HG03460 (cell line): ENCODE measurements at regions not wholly inside any gene's neighbourhood (a gene's known extent, or its start where the extent isn't known, plus 50 kb on each side); places are given as distances from the start of the nearest gene placed in this dataset.
A peak's percentile ranks its signal among the peaks of the same experiment; 100 is the strongest.

Experiments
- ATAC-seq: cut with Tn5 transposase; IDR thresholded peaks from one replicate; pipeline ENCODE4 v1.9.1; 2021; ENCODE audit not compliant: unreplicated experiment

DNA sequence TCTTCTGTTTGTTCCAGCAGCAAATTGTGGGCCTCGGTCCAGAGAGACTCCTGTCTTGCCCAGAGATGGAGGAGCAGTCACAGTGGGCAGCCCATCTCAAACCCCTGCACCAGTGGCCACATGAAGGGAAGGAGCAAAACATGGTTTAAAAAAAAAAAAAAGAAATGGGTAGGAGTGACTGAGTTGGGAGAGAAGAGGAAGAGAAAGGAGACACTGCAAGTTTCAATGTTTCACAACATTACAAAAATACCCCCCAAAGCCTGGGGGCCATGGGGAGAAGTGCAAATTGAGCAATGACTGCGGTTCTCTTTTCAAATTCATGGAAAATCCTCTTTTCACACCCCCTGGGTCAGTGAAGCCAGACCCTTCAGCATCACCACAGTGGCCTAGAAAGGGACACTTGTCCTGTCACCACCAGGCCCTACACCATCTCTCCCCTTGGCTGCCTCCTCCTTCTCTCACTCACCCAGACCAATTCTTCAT, 117.1 kb downstream of the ZFP36L2 start:
- no peak for ATAC-seq

DNA sequence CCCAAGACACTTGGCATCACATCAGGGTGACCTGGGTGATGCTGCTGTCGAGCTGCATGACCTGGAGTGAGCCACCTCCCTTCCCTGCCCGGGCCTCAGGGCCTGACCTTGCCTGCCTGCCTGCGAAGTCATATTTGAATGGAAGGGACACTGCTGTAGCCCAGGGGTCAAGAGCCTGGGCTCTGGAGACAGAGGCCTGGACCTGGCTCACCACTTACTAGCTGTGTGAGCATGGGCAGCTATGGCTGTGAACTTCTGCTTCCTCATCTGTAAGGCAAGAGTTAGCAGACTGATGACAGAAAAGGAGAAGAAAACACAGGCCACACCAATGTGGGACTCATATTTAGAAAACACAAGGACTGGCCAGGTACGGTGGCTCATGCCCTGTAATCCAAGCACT, 118.7 kb downstream of the ZFP36L2 start:
- no peak for ATAC-seq

DNA sequence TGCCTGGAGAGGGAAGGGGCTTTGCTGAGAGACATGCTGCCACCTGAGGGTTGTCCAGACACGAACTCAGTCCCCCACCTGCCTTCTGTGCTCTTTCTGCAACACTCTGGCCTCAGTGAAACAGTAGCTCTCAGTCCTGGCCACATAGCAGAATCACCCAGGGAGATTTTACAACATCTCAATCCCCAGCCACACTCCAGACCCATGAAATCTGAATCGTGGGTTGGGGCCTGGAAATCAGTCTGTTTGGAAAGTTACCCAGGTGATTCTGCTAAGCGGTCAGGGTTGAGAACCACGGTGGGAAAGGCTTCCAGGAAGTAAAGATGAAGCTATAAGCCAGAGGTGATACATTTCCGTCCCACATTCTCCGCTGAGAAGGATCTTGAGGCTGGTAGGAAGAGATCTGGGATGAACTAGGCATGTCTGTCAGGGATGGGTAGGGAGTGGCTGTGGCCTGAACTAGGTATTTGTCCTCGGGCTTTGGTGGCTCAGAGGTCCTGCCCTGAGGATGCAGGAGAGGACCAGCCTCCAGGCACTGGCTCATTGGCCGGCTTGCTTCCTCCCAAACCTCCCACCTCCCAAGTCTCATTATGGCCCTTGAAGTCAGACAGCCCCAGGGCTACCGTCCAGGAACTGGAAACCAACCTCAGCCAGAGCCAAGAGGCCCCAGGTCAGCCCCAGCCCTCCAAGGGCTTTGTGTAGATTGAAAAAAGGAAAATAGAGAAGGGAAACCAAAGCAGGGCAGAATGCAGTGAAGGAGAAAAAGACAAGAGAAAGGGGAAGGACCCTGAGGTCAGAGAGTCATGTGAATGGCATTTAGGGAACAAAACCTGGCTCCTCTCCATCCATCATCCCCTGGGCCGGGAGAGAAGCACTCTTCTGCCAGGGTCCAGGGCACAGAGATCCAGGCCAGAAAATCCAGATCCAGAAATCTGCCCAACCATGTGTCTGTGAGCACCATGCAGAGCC, 119.6 kb downstream of the ZFP36L2 start:
- no peak for ATAC-seq

DNA sequence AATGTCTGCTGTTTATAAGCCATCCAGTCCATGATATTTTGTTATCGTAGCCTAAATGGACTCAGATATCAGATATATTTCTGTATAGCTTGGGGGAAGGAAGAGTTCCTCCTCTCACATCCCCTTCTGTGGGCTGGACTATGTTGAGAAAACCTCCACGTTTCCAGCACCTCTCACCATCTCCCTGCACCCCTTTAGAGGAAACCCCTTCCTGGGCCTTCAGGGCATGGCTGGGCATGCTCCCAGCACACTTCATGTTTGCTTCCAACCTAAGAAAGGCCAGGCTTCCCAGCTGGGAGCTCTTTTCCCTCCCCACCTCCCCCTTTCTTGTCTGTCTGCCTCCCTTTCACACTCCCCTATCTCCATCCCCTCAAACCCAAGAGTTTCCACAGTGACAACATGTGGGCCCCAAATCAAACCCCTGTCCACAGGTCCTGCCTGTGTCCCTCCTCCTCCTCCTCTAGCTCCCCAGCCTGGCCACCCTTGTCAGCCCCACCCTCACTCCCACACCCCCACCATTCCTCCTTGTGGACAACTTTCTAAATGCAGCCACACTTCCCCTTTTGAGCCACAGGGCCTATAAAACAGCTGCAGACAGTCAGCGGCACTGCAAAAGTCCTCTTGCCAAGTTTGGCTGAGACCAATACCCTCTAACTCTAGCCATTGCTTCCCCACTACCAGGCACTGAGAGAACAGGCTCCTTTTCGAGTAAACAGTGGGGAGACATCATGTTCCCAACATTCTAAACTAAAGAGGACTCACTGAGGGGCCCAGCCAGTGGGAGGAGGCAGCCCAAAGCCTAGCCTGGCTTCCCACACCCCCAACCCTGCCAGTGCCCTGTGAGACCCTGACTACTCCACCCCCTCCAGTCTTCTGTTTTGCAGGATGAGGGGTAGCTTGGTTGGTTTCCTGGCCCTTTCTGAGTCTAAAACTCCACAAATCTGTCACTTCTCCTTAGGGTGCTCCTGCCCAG, 120.5 kb downstream of the ZFP36L2 start:
- ATAC-seq, result peak; percentile 60

DNA sequence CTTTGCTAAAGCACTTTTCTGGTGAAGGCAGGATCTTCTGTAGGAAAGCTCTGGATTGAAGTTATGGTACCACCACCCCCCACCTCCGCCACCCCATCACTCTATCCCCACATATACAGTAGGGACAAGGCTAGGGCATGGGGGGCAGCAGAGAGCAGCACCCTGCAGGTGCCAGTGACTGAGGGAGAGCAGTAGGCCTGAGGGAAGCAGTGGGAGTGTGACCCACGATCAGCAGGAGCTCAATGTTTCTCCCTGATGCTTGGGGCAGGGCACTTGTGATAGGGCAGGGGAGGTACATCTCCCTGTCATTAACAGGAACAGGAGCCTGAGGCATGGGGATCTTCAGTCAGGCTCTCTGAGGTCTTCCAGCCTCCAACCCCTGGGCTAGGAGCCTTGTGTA, 121.6 kb downstream of the ZFP36L2 start:
- no peak for ATAC-seq

DNA sequence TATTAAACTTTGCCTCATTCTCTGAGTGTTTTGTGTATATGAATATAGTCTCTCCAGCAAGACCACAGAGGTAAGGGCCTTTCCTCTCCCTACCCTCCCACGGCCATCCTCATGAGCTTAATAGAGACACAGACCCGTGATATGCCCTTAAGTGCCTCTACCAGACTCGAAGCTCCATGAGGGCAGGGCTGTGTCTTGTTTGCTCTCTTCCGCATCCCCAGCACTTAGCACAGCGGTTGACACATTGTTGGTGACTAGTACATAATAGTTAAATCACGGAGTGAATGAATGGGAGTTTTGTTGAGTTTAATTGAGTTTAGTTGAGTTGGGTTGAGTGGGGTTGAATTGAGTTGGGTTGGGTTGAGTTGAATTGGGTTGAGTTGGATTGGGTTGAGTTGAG, 122.3 kb downstream of the ZFP36L2 start:
- ATAC-seq, result no peak

DNA sequence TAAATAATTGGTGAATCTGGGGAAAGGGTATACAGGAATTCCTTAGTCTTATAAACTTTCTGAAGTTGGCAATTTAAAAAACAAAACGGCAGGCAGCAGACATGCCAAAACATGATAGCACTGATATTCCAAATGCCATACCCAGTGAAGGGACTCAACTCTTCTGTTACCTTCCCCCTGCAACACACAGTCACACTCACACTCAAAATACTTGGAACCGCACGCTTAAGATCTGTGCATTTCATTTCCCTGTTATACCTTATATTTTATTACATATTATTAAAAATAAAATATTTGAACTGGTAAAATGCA, 123.4 kb downstream of the ZFP36L2 start:
- ATAC-seq, result no peak

DNA sequence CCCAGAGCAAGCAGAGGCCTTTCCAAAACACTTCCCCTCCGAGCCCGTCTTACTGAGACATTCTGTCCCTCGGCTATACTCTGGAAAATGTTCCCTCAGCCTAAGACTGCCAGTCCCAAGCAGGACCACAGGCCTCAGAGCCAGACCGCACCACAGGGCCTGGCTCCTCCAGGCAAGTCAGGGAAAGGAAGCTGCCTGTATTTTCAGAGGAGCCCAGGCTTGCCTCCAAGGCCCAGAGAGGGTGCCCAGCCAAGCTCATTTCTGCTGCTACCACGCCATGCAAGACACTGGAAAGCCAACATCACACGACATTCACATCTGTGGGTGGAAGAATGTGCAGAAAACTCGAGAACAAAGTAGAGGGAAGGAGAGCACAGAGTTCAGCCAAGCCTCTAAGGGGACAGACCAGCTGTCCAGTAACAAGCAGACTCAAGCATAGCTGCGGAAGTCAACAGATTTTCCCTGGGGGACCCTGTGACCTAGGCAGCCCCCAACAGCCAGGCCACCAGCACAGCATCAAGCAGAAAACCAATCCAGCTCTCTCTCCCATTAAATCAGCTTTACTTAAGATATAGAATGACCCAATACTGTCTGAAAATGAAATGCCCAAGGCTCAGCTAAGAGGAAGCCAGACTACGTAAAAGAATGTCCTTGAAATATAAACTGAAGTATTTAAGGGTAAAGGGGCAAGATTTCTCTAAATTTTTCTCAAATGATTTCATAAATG, 123.9 kb downstream of the ZFP36L2 start:
- no peak for ATAC-seq

DNA sequence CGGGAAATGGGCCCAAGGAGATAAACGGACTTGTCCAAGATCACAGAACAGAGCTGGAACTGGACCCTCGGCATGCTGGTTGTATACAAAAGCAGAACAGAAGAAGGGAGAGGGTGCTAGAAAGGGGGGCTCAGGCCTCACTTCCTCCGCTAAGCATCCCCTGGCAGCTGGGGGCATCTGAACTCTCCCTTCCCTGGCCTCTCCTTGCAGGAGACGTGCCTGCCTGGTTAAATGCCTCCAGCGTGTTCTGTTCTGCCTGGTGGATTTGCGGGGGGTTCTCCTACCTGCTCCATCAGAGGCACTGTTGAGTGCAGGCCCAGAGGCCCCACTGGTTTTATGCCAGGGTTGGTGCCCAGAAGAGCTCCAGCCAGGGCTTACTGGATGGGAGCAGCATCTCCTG, 124.7 kb downstream of the ZFP36L2 start:
- no peak for ATAC-seq

DNA sequence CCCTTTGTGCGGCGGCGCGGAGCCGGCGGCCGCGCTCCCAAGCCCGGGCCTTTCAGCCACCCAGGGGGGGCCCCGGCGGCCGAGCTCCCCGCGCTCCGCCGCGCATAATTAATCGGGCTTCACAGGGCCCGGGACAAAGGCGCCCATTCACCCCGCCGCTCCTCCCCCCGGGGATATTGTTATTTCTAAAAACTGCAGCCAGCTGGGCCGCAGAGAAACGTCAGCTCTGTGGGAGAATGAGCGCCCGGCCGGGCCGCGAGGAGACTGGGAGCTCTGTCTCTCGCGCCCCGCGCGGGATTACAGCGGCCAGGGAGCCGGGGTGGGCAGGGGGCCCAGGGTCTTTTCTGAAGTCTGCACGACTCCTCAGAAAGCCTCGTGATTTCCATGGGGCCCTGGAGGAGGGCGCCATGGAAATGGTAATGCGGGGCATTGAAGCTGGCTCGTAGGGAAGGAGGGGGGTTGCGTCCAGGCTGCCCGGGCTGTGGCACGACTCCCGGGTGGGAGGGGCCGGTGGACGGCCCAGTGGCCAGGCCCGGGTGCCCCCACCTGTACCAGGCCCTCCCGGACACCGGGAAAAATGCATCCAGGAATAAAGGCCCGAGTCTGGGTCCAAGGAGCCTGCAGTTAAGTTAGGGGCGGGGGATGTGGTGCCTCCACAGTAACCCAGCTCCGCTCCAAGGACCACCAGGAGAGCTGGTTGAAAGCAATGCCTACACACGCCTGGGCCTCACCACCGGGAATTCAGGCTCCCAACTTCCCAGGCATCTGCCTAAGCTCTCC, 125.3 kb downstream of the ZFP36L2 start:
- ATAC-seq, result no peak

DNA sequence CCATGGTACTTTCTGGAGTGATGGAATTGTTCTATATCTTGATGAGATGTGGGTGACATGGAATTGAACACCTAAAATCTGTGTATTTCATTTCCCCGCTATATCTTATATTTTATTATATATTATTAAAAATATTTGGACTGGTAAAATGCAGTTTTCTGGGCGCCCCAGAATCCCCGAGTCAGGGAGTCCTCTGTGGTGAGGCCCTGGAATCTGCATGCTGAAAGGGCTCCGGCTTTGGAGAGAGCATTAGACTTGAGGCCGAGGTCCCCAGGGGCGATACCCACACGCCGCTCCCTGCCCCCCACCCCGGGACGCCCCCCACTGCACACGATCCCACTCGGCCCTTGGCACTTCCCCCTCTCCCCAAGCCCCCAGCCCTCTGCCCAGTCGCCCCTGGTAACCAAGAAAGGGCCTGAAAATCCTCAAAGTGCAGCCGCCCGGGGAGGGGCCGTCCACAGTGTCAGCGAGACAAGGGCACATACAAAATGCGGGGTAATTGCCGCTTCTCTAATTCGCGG, 126.0 kb downstream of the ZFP36L2 start:
- no peak for ATAC-seq

DNA sequence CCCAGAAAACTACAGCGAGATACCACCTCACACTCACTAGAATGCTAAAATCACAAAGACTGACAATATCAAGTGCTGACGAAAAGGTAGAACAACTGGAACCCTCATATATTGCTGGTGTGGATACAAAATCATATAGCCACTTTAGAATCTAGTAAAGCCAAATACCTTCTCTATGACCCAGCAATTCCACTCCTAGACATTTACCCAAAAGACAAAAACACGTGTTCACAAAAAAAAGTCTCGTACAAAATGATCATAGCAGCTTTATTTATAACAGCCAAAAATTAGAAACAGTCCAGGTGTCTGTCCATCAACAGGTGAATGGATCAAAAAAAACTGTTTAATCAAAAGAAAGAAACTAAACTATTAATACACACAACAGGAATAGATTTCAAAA, 126.6 kb downstream of the ZFP36L2 start:
- no peak for ATAC-seq

DNA sequence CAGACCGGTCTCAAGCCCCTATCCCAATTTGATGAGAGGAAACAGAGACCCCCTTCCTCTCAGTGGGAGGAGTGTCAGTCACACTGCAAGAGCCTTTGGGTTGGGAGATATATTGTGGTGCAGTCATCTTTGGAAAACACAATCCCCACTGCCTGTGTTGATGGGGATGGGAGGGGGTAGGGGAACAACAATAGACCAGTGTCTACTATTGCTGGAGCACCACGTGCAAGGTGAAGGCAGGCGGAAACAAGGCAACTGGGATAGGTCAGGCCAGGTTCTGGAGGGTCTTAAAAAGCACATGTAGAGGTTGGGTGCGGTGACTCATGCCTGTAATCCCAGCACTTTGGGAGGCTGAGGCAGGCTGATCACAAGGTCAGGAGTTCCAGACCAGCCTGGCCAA, 127.9 kb downstream of the ZFP36L2 start:
- no peak for ATAC-seq

DNA sequence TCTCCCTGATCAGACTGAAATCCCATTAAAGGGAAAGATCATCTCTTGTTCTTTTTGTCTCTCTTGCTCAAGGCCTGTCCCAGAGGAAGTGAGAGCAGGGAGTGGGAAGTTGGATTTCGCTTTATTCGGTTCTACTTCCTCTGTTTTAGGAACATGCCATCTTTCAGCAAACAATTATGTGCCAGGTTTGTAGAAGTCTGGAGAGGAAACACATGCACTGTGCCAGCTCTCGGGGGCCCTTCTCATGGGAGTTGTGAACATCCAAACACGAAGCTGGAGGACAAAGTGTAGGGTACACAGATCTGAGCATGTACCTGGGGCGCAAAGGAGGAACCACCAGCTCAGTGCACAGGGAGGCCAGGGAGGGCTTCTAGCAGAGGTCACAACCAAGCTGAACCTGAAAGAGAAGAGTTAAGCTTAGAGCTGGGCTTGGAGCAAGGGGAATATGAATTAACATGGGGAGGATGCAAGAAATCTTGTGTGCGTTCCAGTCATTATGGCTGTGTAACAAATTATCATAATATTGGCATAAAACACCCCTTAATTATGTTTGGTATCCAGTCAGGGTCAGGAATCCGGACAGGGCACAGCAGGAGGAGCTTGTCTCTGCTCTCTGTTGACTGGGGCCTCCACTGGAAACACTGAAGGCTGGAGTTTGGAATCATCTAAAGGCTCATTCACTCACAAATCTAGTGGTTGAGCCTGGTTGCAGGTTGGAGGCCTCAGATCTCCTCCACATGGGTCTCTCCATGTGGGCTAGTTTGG, 128.6 kb downstream of the ZFP36L2 start:
- no peak for ATAC-seq

DNA sequence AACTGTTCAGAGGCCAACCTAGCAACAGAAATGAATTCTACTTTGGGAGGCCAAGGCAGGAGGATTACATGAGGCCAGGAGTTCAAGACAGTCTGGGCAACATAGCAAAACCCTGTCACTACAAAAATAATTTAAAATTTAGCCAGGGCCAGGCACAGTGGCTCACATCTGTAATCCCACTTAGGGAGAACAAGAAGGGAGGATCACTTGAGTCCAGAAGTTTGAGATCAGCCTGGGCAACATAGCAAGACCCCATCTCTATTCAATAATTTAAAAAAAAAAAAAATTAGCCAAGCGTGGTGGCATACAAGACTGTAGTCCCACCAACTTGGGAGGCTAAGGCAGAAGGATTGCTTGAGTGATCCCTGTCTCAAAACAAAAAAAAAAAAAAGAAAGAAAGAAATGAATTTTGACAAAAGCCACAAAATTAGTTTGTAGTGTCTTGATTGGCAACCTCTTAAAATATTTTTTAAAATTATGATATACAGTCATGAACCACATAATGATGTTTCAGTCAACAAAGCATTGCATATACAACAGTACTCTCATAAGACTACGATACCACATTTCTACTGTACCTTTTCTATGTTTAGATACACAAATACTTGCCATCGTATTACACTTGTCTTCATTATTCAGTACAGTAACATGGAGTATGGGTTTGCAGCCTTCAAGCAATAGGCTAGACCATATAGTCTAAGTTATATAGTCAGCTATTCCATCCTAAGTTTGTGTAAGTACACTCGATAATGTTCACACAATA, 130.7 kb downstream of the ZFP36L2 start:
- ATAC-seq, result no peak

DNA sequence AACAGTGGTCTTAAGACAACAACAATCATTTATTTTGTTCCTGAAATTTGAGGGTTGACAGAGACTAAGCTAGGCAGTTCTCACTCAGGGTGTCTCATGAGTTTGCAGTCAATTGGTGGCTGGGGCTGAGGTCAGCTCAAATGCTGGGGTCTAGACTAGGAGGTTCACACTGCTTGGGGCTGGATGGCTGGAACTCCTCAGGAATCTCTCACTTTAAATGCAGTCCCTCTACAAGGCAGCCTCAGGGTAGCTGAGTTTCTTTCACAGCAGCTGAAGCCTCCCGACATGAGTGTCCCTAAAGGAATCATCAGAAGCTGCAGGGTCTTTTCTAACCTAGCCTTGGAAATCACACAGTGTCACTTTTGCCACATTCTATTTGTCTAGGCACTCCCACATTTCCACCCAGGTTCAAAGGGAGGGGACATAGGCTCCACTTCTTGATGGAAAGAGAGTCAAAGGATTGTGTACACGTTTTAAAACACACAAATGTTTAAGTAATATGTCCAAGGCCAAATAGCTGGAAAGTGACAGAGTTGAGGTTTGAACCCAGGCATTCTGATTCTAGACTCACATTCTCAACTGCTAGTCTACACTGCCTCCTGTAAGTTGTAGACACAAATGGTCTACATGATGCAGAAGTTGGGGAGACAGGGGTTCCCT, 133.8 kb downstream of the ZFP36L2 start:
- no peak for ATAC-seq

DNA sequence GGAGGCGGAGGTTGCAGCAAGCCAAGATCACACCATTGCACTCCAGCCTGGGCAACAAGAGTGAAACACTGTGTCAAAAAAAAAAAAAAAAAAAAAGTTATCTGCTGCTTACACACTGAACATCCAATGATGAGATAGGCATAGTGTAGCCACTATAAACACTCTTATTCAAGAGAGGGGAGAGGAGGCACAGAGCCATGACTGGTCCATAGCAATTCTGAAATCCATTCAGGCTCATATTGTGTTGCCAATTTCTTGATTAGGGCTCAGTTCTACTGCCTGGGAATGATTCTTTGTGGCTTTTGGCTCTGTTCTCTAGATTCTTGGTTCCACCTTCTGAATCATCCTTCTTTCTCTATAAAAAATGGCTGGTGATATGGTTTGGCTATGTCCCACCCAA, 136.1 kb downstream of the ZFP36L2 start:
- no peak for ATAC-seq
